Stimulated activated naive CD8-positive, alpha-beta T cell treated with anti-CD3 and anti-CD28 coated beads, Interleukin-15, amount 100 ng/mL, for 72 hours (primary cell): ENCODE measurements at regions not wholly inside any gene's neighbourhood (a gene's known extent, or its start where the extent isn't known, plus 50 kb on each side); places are given as distances from the start of the nearest gene placed in this dataset.

ENCODE experiments used
- ATAC-seq: fragments of 150-1000 bp; cut with Tn5 transposase; 2 replicates; pipeline ENCODE4 v1.10.0; 2021; ENCODE audit warnings: mild to moderate bottlenecking, moderate library complexity
- DNase-seq, 2 donors: peaks; one replicate each; pipeline ENCODE4 v3.0.0; 2021 to 2022
- H3K27ac Mint-ChIP-seq, 2 donors: one replicate each; pipeline ENCODE4 v1.8.0; 2022; ENCODE audit warnings: mild to moderate bottlenecking in 2 of 2, mixed read lengths in 2 of 2, moderate library complexity in 2 of 2
- H3K27me3 Mint-ChIP-seq: one replicate; pipeline ENCODE4 v1.8.0; 2022; ENCODE audit warnings: mixed read lengths
- H3K4me1 Mint-ChIP-seq: one replicate; pipeline ENCODE4 v1.8.0; 2022; ENCODE audit warnings: mild to moderate bottlenecking, mixed read lengths
- H3K4me3 Mint-ChIP-seq, 2 donors: one replicate each; pipeline ENCODE4 v1.8.0; 2022; ENCODE audit warnings: mild to moderate bottlenecking in 2 of 2, mixed read lengths in 2 of 2, moderate library complexity in 1 of 2
- H3K9me3 Mint-ChIP-seq, 2 donors: one replicate each; pipeline ENCODE4 v1.8.0; 2022; ENCODE audit warnings: mixed read lengths in 2 of 2

- Mint-ChIP-seq H3K27me3 (peaks cover 40% of the 10 kb centered on the region), H3K4me3 (no peak overlapping the region), H3K9me3 (no peaks in the 10 kb centered on the region), H3K27ac (no peak overlapping the region), H3K4me1 (peaks cover 16% of the 10 kb centered on the region)
- no peak for DNase-seq
- ATAC-seq, result no peak
Measured at GRCh38 chr20:19934792-19935491, 82.2 kb upstream of the NAA20 start.

- Mint-ChIP-seq H3K4me1 (peaks cover 16% of the 10 kb centered on the region), H3K4me3 (no peak overlapping the region), H3K27ac (no peak overlapping the region), H3K9me3 (no peaks in the 10 kb centered on the region), H3K27me3 (peaks cover 49% of the 10 kb centered on the region)
- DNase-seq (no peak), ATAC-seq (no peak)
Measured at GRCh38 chr20:19935842-19936241, 81.3 kb upstream of the NAA20 start.

- H3K27ac Mint-ChIP-seq, result peak overlapping the region in 1 of 2 donors; percentile 67
- ATAC-seq (no peak), DNase-seq (no peak)
- peak overlapping the region; percentile 45 to 50 for H3K4me3 Mint-ChIP-seq
- peaks cover 54% of the 10 kb centered on the region for H3K27me3 Mint-ChIP-seq
- no peaks in the 10 kb centered on the region for H3K9me3 Mint-ChIP-seq
- H3K4me1 Mint-ChIP-seq, result peaks cover 16% of the 10 kb centered on the region
Measured at GRCh38 chr20:19936466-19937200, 80.5 kb upstream of the NAA20 start.

- Mint-ChIP-seq H3K4me1 (peaks cover 16% of the 10 kb centered on the region), H3K27me3 (peaks cover 60% of the 10 kb centered on the region), H3K27ac (peak overlapping the region in 1 of 2 donors; percentile 67), H3K9me3 (no peaks in the 10 kb centered on the region), H3K4me3 (peak overlapping the region; percentile 50 to 51)
- peak; percentile 66 for ATAC-seq
- no peak for DNase-seq
Measured at GRCh38 chr20:19937218-19937617, 79.9 kb upstream of the NAA20 start.

- DNase-seq (peak; percentile 15 to 42), ATAC-seq (peak; percentile 98)
- H3K27ac Mint-ChIP-seq, result peak overlapping the region in 1 of 2 donors; percentile 7
- peaks cover 65% of the 10 kb centered on the region for H3K27me3 Mint-ChIP-seq
- H3K4me3 Mint-ChIP-seq, result peak overlapping the region; percentile 50 to 51
- no peaks in the 10 kb centered on the region for H3K9me3 Mint-ChIP-seq
- H3K4me1 Mint-ChIP-seq, result peaks cover 16% of the 10 kb centered on the region
Measured at GRCh38 chr20:19937651-19938420, 79.3 kb upstream of the NAA20 start.

- H3K4me3 Mint-ChIP-seq, result peak overlapping the region in 1 of 2 donors; percentile 39
- peaks cover 16% of the 10 kb centered on the region for H3K4me1 Mint-ChIP-seq
- DNase-seq, result no peak
- ATAC-seq, result no peak
- no peak overlapping the region for H3K27ac Mint-ChIP-seq
- peaks cover 65% of the 10 kb centered on the region for H3K27me3 Mint-ChIP-seq
- no peaks in the 10 kb centered on the region for H3K9me3 Mint-ChIP-seq
Measured at GRCh38 chr20:19938421-19939090, 78.6 kb upstream of the NAA20 start.

GRCh38 chr20:19940988-19941460, 76.1 kb upstream of the NAA20 start:
- DNase-seq (no peak), ATAC-seq (no peak)
- Mint-ChIP-seq H3K4me3 (no peak overlapping the region), H3K27me3 (peaks cover 65% of the 10 kb centered on the region), H3K9me3 (no peaks in the 10 kb centered on the region), H3K4me1 (peaks cover 16% of the 10 kb centered on the region), H3K27ac (peak overlapping the region in 1 of 2 donors; percentile 65)

- Mint-ChIP-seq H3K4me1 (peaks cover 8% of the 10 kb centered on the region), H3K9me3 (no peaks in the 10 kb centered on the region), H3K27ac (no peak overlapping the region), H3K4me3 (no peak overlapping the region), H3K27me3 (peaks cover 68% of the 10 kb centered on the region)
- DNase-seq (no peak), ATAC-seq (no peak)
Measured at GRCh38 chr20:19942611-19943010, 74.6 kb upstream of the NAA20 start.

GRCh38 chr20:19943061-19943521, 74.1 kb upstream of the NAA20 start:
- ATAC-seq, result no peak
- DNase-seq, result no peak
- Mint-ChIP-seq H3K4me1 (peaks cover 3% of the 10 kb centered on the region), H3K4me3 (no peak overlapping the region), H3K27ac (no peak overlapping the region), H3K9me3 (no peaks in the 10 kb centered on the region), H3K27me3 (peaks cover 68% of the 10 kb centered on the region)

GRCh38 chr20:19944772-19945459, 72.2 kb upstream of the NAA20 start:
- no peak for DNase-seq
- Mint-ChIP-seq H3K4me3 (no peak overlapping the region), H3K9me3 (no peaks in the 10 kb centered on the region), H3K27ac (no peak overlapping the region), H3K27me3 (peaks cover 52% of the 10 kb centered on the region), H3K4me1 (no peaks in the 10 kb centered on the region)
- peak; percentile 66 for ATAC-seq

- no peaks in the 10 kb centered on the region for H3K4me1 Mint-ChIP-seq
- H3K27ac Mint-ChIP-seq, result no peak overlapping the region
- ATAC-seq (no peak), DNase-seq (no peak)
- H3K4me3 Mint-ChIP-seq, result no peak overlapping the region
- H3K9me3 Mint-ChIP-seq, result no peaks in the 10 kb centered on the region
- peaks cover 42% of the 10 kb centered on the region for H3K27me3 Mint-ChIP-seq
Measured at GRCh38 chr20:19945732-19946670, 71.2 kb upstream of the NAA20 start.

- Mint-ChIP-seq H3K4me1 (no peaks in the 10 kb centered on the region), H3K4me3 (no peak overlapping the region), H3K9me3 (no peaks in the 10 kb centered on the region), H3K27me3 (peaks cover 27% of the 10 kb centered on the region), H3K27ac (no peak overlapping the region)
- no peak for DNase-seq
- peak; percentile 60 for ATAC-seq
Measured at GRCh38 chr20:19947611-19948264, 69.4 kb upstream of the NAA20 start.

GRCh38 chr20:19949195-19949867, 67.8 kb upstream of the NAA20 start:
- H3K27me3 Mint-ChIP-seq, result peaks cover 19% of the 10 kb centered on the region
- H3K9me3 Mint-ChIP-seq, result no peaks in the 10 kb centered on the region
- ATAC-seq (no peak), DNase-seq (no peak)
- H3K4me3 Mint-ChIP-seq, result no peak overlapping the region
- no peak overlapping the region for H3K27ac Mint-ChIP-seq
- no peaks in the 10 kb centered on the region for H3K4me1 Mint-ChIP-seq
